Loucy (cell line): ENCODE measurements at regions not wholly inside any gene's neighbourhood (a gene's known extent, or its start where the extent isn't known, plus 50 kb on each side); places are given as distances from the start of the nearest gene placed in this dataset.

Source experiments
- H2AFZ ChIP-seq: fragments of 200-600 bp; sonication (generic); 2 replicates; pipeline ENCODE4 v1.6.0; 2016; ENCODE audit warnings: antibody characterized with exemption, mild to moderate bottlenecking, low read length, moderate library complexity
- H3F3A ChIP-seq: fragments of 200-600 bp; 2 replicates; pipeline ENCODE4 v1.6.0; 2016; ENCODE audit warnings: antibody characterized with exemption, low read depth, mild to moderate bottlenecking
- H3K27me3 ChIP-seq: fragments of 200-600 bp; sonication (generic); 2 replicates; pipeline ENCODE4 v1.6.1; 2014; ENCODE audit warnings: low read length, mild to moderate bottlenecking; ENCODE audit not compliant: insufficient read depth, poor library complexity, severe bottlenecking
- H3K36me3 ChIP-seq: fragments of 200-600 bp; sonication (generic); 2 replicates; pipeline ENCODE4 v1.6.1; 2016; ENCODE audit warnings: low read length; ENCODE audit not compliant: insufficient read depth
- H3K4me1 ChIP-seq: fragments of 200-600 bp; sonication (generic); 2 replicates; pipeline ENCODE4 v1.5.1; 2014; ENCODE audit warnings: low read length, mild to moderate bottlenecking; ENCODE audit not compliant: insufficient read depth, poor library complexity, severe bottlenecking
- H3K4me2 ChIP-seq: fragments of 200-600 bp; sonication (generic); 2 replicates; pipeline ENCODE4 v1.6.0; 2014; ENCODE audit warnings: antibody characterized with exemption, low read length, low read depth, mild to moderate bottlenecking; ENCODE audit not compliant: poor library complexity, severe bottlenecking
- H3K4me3 ChIP-seq: fragments of 200-600 bp; sonication (generic); 2 replicates; pipeline ENCODE4 v1.5.1; 2014; ENCODE audit warnings: low read length, mild to moderate bottlenecking, mixed read lengths; ENCODE audit not compliant: poor library complexity, severe bottlenecking
- H3K79me2 ChIP-seq: fragments of 200-600 bp; sonication (generic); 2 replicates; pipeline ENCODE4 v1.6.1; 2014; ENCODE audit warnings: low read length; ENCODE audit not compliant: insufficient read depth
- H3K9ac ChIP-seq: fragments of 200-600 bp; sonication (generic); 2 replicates; pipeline ENCODE4 v1.6.0; 2014; ENCODE audit warnings: mild to moderate bottlenecking, low read depth, low read length, moderate library complexity; ENCODE audit not compliant: poor library complexity, severe bottlenecking
- H3K9me2 ChIP-seq: fragments of 200-600 bp; sonication (generic); replicated peaks from 2 replicates; pipeline ENCODE4 v1.6.1; 2016; ENCODE audit warnings: low read depth, low read length, mixed read lengths
- H3K9me3 ChIP-seq: fragments of 200-600 bp; sonication (generic); 2 replicates; pipeline ENCODE4 v1.6.1; 2014; ENCODE audit warnings: mild to moderate bottlenecking, antibody characterized with exemption, low read length, low read depth; ENCODE audit not compliant: insufficient read depth
- H4K20me1 ChIP-seq: fragments of 200-600 bp; sonication (generic); 2 replicates; pipeline ENCODE4 v1.6.0; 2014; ENCODE audit warnings: antibody characterized with exemption, low read length, mild to moderate bottlenecking; ENCODE audit not compliant: insufficient read depth, poor library complexity, severe bottlenecking
- EZH2phosphoT487 ChIP-seq: fragments of 200-600 bp; IDR thresholded peaks from 2 replicates; pipeline ENCODE4 v1.6.1; 2018; ENCODE audit warnings: antibody characterized with exemption, mild to moderate bottlenecking, moderate library complexity, borderline replicate concordance
- TF ChIP-seq, protein P1 (sequence below): fragments of 200-600 bp; sonication (generic); conservative IDR thresholded peaks from 2 replicates; pipeline ENCODE4 v1.5.1; 2014; ENCODE audit warnings: mild to moderate bottlenecking, antibody characterized with exemption, low read length

DNA sequence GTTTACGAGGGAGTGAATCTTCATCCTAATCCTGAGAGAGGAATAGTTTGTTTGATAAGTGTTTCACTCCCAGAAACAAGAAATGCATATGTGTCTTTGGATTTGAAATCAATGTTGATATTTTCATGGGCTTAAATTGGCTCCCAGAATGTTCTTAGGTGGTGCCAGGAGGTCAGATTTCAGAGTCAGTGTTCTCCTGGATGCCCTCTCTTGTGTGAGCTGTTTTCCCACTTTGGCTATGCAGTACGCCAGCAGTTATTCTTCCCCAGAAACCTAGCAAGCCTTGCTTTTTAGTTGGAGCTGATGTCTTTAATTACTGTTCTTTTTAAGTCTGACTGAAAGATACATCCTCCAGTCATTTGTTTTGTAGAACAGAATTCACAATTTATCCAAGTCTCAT lies 291.4 kb downstream of the DNAJB9 start:
- Histone ChIP-seq H3K9me2 (no peaks in the 10 kb centered on the region), H3K4me2 (no peak overlapping the region), H3K4me3 (no peak overlapping the region), H3K27me3 (no peaks in the 10 kb centered on the region), H3K79me2 (no peaks in the 10 kb centered on the region), H3F3A (no peaks in the 10 kb centered on the region), H3K9me3 (no peaks in the 10 kb centered on the region), H3K9ac (no peak overlapping the region), H4K20me1 (no peaks in the 10 kb centered on the region), H3K4me1 (no peaks in the 10 kb centered on the region), H2AFZ (no peak overlapping the region), H3K36me3 (no peaks in the 10 kb centered on the region)
- TF ChIP-seq, protein P1, sequence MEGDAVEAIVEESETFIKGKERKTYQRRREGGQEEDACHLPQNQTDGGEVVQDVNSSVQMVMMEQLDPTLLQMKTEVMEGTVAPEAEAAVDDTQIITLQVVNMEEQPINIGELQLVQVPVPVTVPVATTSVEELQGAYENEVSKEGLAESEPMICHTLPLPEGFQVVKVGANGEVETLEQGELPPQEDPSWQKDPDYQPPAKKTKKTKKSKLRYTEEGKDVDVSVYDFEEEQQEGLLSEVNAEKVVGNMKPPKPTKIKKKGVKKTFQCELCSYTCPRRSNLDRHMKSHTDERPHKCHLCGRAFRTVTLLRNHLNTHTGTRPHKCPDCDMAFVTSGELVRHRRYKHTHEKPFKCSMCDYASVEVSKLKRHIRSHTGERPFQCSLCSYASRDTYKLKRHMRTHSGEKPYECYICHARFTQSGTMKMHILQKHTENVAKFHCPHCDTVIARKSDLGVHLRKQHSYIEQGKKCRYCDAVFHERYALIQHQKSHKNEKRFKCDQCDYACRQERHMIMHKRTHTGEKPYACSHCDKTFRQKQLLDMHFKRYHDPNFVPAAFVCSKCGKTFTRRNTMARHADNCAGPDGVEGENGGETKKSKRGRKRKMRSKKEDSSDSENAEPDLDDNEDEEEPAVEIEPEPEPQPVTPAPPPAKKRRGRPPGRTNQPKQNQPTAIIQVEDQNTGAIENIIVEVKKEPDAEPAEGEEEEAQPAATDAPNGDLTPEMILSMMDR = no peak
- no peak for TF ChIP-seq EZH2phosphoT487

DNA sequence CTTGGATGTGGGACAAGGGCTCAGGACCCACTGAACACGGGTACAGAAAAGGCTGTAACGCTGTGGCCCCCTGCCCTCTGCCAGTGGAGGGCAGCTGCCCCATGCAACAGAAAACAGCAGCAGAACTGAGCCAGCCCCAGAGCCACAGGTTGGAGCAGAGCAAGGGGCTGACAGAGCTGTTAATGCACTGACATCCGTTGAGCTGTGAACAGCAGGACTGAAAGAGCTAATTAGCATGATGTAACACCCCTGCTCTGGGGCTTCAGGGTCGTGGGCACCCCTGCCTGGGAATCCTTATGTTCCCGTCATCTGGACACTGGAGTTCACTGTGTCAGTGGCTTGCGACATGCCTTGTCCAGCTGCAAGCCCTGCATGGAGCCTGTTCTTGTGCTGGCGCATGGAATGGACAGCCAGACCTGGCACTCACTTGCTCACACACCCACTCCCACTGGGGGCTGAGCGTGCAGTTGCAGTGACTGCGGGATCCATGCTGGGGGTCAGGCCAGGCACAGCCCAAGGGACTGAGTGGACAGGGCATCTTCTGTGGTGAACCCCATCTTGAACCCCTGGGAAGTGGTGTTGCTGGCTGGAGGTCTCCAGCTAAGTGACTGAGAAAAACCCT lies 293.7 kb downstream of the DNAJB9 start:
- Histone ChIP-seq H3K9ac (no peak overlapping the region), H4K20me1 (no peaks in the 10 kb centered on the region), H3K9me3 (no peaks in the 10 kb centered on the region), H3K36me3 (no peaks in the 10 kb centered on the region), H2AFZ (no peak overlapping the region), H3K79me2 (no peaks in the 10 kb centered on the region), H3K4me1 (no peaks in the 10 kb centered on the region), H3K27me3 (no peaks in the 10 kb centered on the region), H3F3A (no peaks in the 10 kb centered on the region), H3K4me3 (no peak overlapping the region), H3K9me2 (no peaks in the 10 kb centered on the region), H3K4me2 (no peak overlapping the region)
- no peak for TF ChIP-seq EZH2phosphoT487
- TF ChIP-seq, protein P1 = no peak

DNA sequence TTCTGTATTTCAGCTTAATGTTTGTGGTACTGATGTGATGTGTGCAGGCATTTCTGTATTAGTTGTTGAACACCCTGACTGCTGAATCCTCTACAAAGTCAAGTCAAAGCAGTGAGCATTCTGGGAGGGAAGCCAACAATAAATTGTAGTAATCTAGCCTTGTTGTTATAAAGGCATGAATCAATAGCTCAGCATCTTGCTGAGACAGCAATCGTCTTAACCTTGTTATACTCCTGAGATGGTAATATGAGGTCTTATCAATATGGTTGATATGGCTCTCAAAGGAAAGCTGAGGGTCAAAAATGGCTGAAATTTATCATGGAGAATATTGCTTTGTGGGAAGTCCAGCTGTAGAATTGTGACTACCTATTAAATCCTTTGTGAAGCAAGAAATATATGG lies 299.4 kb downstream of the DNAJB9 start:
- no peaks in the 10 kb centered on the region for H3K36me3 ChIP-seq
- TF ChIP-seq EZH2phosphoT487 = no peak
- TF ChIP-seq, protein P1 = no peak
- H3K9me2 ChIP-seq = no peaks in the 10 kb centered on the region
- H3K27me3 ChIP-seq = no peaks in the 10 kb centered on the region
- H2AFZ ChIP-seq = no peak overlapping the region
- no peak overlapping the region for H3K4me3 ChIP-seq
- no peaks in the 10 kb centered on the region for H3F3A ChIP-seq
- no peaks in the 10 kb centered on the region for H3K4me1 ChIP-seq
- H3K9ac ChIP-seq = no peak overlapping the region
- H3K79me2 ChIP-seq = no peaks in the 10 kb centered on the region
- H3K4me2 ChIP-seq = no peak overlapping the region
- H4K20me1 ChIP-seq = no peaks in the 10 kb centered on the region
- no peaks in the 10 kb centered on the region for H3K9me3 ChIP-seq
